ENCODE measurements at regions not wholly inside any gene's neighbourhood (a gene's known extent, or its start where the extent isn't known, plus 50 kb on each side); places are given as distances from the start of the nearest gene placed in this dataset.
A peak's percentile ranks its signal among the peaks of the same experiment; 100 is the strongest.

DNA sequence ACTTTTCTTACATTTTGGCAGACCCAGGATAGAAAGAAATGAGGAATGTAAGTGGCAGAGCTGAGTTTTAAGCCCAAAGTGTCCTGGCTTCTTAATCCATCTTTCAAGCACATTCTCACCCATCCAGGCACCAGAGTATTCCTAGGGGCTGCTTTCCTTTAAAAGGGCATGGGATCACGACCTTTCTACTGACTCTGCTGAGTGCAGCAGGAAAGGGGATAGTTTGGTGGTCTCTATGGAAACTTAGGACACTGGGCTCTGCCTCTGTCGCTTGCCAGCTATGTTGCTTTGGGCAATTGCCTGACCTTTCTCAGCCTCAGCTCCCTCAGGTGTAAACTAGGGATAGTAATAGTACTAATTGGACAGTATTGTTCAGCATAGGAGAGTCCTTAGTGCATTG, 458.4 kb downstream of the PDCD6IP start:
- Histone ChIP-seq H3K27me3 (no peaks in the 10 kb centered on the region), H3K27ac (no peak overlapping the region), H3K36me3 (no peaks in the 10 kb centered on the region), H3K4me1 (peaks cover 0 to 9% (median 3%) of the 10 kb centered on the region in 3 donors), H3K4me3 (no peak overlapping the region), H3K9me3 (no peaks in the 10 kb centered on the region)
- DNase-seq: no peak
- TF ChIP-seq POLR2A (IDR thresholded peaks at IDR 0.05): no peak
- TF ChIP-seq, protein P1, sequence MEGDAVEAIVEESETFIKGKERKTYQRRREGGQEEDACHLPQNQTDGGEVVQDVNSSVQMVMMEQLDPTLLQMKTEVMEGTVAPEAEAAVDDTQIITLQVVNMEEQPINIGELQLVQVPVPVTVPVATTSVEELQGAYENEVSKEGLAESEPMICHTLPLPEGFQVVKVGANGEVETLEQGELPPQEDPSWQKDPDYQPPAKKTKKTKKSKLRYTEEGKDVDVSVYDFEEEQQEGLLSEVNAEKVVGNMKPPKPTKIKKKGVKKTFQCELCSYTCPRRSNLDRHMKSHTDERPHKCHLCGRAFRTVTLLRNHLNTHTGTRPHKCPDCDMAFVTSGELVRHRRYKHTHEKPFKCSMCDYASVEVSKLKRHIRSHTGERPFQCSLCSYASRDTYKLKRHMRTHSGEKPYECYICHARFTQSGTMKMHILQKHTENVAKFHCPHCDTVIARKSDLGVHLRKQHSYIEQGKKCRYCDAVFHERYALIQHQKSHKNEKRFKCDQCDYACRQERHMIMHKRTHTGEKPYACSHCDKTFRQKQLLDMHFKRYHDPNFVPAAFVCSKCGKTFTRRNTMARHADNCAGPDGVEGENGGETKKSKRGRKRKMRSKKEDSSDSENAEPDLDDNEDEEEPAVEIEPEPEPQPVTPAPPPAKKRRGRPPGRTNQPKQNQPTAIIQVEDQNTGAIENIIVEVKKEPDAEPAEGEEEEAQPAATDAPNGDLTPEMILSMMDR (IDR thresholded peaks at IDR 0.05): no peak
- WGBS, 2 donors: 44 to 79% methylated on average over 2 of the region's 2 CpGs
- intact Hi-C loops (cut with DNase I): no loop called here

GRCh38 chr3:34258271-34258998, 460.0 kb downstream of the PDCD6IP start:
- no peak overlapping the region for H3K4me3 ChIP-seq
- DNase-seq: no peak
- WGBS, 2 donors: 50 to 56% methylated on average over 1 to 2 of the region's 2 CpGs
- H3K36me3 ChIP-seq: no peaks in the 10 kb centered on the region
- H3K27me3 ChIP-seq: no peaks in the 10 kb centered on the region
- no peak overlapping the region for H3K27ac ChIP-seq
- intact Hi-C loops (cut with DNase I): no loop called here
- TF ChIP-seq, protein P1 (IDR thresholded peaks at IDR 0.05): no peak
- TF ChIP-seq POLR2A (IDR thresholded peaks at IDR 0.05): no peak
- no peaks in the 10 kb centered on the region for H3K9me3 ChIP-seq
- H3K4me1 ChIP-seq: peaks cover 0 to 10% (median 3%) of the 10 kb centered on the region in 3 donors

DNA sequence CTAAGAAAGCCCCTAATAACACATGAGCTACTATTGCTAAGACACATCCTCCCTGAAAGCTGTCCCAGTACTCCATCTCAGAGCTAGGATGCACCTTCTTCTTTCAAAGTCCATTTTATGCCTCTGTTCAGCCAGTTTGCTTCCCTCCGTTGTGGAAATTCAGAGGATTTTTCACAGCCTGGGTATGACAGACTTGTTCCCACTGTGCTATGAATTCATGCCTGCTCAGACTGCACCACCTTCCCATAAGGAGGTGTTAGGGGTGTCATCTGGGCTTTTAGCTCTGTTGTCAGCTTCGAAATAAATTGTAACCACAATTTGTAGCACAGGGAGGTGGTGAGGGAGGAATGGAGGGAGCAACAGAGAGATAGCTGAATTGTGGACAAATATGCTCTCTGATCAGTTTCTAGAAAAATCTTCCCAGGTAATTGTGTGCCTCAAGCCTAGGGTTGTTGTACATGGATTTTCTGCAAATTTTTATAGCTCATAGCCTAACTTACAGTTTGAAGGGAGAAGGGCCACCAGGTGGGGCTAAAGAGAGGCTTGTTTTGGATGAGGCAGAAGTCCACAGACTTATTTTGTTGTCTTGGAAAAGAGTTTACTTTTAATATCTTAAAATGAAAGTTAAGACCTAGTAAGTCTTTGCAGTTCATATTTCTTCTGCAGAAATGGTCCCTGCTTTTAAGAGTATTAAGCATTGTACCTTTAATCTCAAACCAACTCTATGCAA, 462.0 kb downstream of the PDCD6IP start:
- Histone ChIP-seq H3K27me3 (no peaks in the 10 kb centered on the region), H3K36me3 (no peaks in the 10 kb centered on the region), H3K27ac (no peak overlapping the region), H3K4me3 (no peak overlapping the region), H3K4me1 (peaks cover 0 to 13% (median 3%) of the 10 kb centered on the region in 3 donors), H3K9me3 (no peaks in the 10 kb centered on the region)
- intact Hi-C loops (cut with DNase I): no loop called here
- WGBS, 2 donors: 73 to 89% methylated on average over 2 of the region's 2 CpGs
- TF ChIP-seq, protein P1 (IDR thresholded peaks at IDR 0.05): peak; percentile 30 to 65 (median 50)
- no peak for TF ChIP-seq POLR2A (IDR thresholded peaks at IDR 0.05)
- DNase-seq: no peak

- DNase-seq: no peak
- Histone ChIP-seq H3K27me3 (no peaks in the 10 kb centered on the region), H3K4me1 (peaks cover 0 to 13% (median 3%) of the 10 kb centered on the region in 3 donors), H3K27ac (no peak overlapping the region), H3K9me3 (no peaks in the 10 kb centered on the region), H3K36me3 (no peaks in the 10 kb centered on the region), H3K4me3 (no peak overlapping the region)
- 21 to 55% methylated on average over 1 of the region's 1 CpG for WGBS, 2 donors
- intact Hi-C loops (cut with DNase I): no loop called here
- TF ChIP-seq POLR2A (IDR thresholded peaks at IDR 0.05): no peak
- TF ChIP-seq, protein P1 (IDR thresholded peaks at IDR 0.05): no peak
Measured at GRCh38 chr3:34261001-34261385, 462.6 kb downstream of the PDCD6IP start.

DNA sequence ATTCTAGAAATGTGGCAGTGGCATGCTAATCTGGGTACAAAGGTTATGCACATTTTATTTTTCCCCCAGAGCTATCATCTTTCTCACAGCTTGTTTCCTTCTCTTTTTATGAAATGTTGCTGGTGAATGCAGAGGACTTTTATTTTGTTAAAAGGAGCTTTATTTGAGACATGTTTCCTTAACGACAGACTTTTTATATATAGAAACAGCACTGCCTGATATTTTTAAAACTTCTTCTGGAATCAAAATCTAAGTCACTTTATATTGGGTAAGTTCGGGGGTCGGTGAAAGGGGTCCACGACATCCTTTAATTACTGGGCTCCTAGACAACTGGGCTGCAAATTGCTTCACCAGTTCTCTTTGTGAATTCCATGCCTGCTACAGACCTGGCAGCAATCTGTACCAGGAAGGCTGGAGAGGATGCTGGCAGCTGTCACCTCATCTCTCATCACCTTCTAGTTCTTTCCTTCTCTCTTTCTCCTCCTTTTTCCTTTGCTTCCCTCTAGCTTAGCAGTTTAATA, 464.7 kb downstream of the PDCD6IP start:
- H3K36me3 ChIP-seq: no peaks in the 10 kb centered on the region
- no peaks in the 10 kb centered on the region for H3K9me3 ChIP-seq
- intact Hi-C loops (cut with DNase I): no loop called here
- no peak for DNase-seq
- H3K27me3 ChIP-seq: no peaks in the 10 kb centered on the region
- no peak for TF ChIP-seq POLR2A (IDR thresholded peaks at IDR 0.05)
- TF ChIP-seq, protein P1 (IDR thresholded peaks at IDR 0.05): no peak
- H3K4me1 ChIP-seq: peaks cover 0 to 13% (median 3%) of the 10 kb centered on the region in 3 donors
- no peak overlapping the region for H3K27ac ChIP-seq
- WGBS, 2 donors: 13 to 18% methylated on average over 4 of the region's 4 CpGs
- H3K4me3 ChIP-seq: no peak overlapping the region

Data from esophagus squamous epithelium (tissue), 5 donors.